ENCODE measurements at regions not wholly inside any gene's neighbourhood (a gene's known extent, or its start where the extent isn't known, plus 50 kb on each side); places are given as distances from the start of the nearest gene placed in this dataset.

GRCh38 chr1:164369698-164370365 is 189.2 kb upstream of the PBX1 start:
- Histone ChIP-seq H3K4me3 (no peak overlapping the region), H3K27ac (no peak overlapping the region), H3K27me3 (no peaks in the 10 kb centered on the region), H3K9me3 (peaks cover 0 to 8% (median 2%) of the 10 kb centered on the region in 4 donors), H3K4me1 (no peaks in the 10 kb centered on the region), H3K36me3 (no peaks in the 10 kb centered on the region)
- 50 to 65% methylated on average over 4 of the region's 4 CpGs for WGBS, 2 donors
- ATAC-seq (ENCODE audit: low FRiP score in 2 of 2) (no peak), DNase-seq (no peak)
- TF ChIP-seq POLR2AphosphoS5 (IDR thresholded peaks at IDR 0.05) (no peak), POLR2A (IDR thresholded peaks at IDR 0.05) (no peak), EP300 (IDR thresholded peaks at IDR 0.05) (no peak), CTCF (IDR thresholded peaks at IDR 0.05) (no peak)

DNA sequence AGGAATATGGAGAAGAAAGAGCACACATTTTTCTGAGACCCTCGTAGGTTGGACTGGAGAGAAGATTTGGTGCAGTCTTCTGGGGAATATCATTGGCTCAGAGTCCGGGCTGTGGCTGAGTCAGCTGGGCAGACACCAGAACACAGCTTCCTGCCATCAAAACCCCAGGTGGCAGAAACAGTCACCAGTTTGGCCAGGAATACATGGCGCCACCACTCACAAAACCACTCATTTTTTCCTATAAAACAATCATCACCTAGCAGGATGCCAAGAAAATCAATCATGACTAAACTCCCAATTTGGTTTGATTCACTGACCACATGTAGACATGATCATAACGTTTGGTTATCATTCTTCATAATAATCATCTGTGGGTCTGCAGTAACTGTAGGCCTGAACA is 178.1 kb upstream of the PBX1 start:
- H3K4me1 ChIP-seq = no peaks in the 10 kb centered on the region
- no peaks in the 10 kb centered on the region for H3K9me3 ChIP-seq
- H3K27me3 ChIP-seq = no peaks in the 10 kb centered on the region
- 30 to 49% methylated on average over 4 of the region's 4 CpGs for WGBS, 2 donors
- TF ChIP-seq EP300 (IDR thresholded peaks at IDR 0.05) = no peak
- no peak for TF ChIP-seq CTCF (IDR thresholded peaks at IDR 0.05)
- TF ChIP-seq POLR2AphosphoS5 (IDR thresholded peaks at IDR 0.05) = no peak
- no peak for TF ChIP-seq POLR2A (IDR thresholded peaks at IDR 0.05)
- no peaks in the 10 kb centered on the region for H3K36me3 ChIP-seq
- H3K27ac ChIP-seq = no peak overlapping the region
- ATAC-seq (ENCODE audit: low FRiP score in 2 of 2) (peak in 1 of 2 donors; percentile 61), DNase-seq (no peak)
- no peak overlapping the region for H3K4me3 ChIP-seq

DNA sequence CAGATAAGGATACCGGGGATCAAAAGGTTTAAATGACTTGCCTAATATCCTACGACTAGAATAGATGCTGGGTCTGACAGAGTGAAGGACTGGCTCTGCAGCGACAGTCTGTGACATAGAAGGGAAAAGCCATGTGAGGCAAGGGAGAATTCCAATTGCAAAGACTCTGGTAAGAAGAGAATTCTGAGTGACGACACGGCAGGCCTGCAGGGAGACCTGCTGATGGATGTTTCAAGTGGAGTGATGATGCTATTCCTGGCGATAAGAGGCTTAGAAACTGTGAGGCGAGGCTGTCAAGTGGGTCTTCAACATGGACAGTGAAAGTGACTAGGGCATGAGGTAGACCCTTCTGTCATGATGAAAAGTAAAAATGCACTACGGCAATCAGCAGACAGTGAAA is 176.6 kb upstream of the PBX1 start:
- WGBS, 2 donors = 68 to 75% methylated on average over 8 of the region's 8 CpGs
- DNase-seq (no peak), ATAC-seq (ENCODE audit: low FRiP score in 2 of 2) (no peak)
- Histone ChIP-seq H3K4me3 (no peak overlapping the region), H3K27ac (no peak overlapping the region), H3K36me3 (no peaks in the 10 kb centered on the region), H3K9me3 (no peaks in the 10 kb centered on the region), H3K4me1 (no peaks in the 10 kb centered on the region), H3K27me3 (no peaks in the 10 kb centered on the region)
- no peak for TF ChIP-seq POLR2A (IDR thresholded peaks at IDR 0.05)
- no peak for TF ChIP-seq EP300 (IDR thresholded peaks at IDR 0.05)
- TF ChIP-seq CTCF (IDR thresholded peaks at IDR 0.05) = no peak
- no peak for TF ChIP-seq POLR2AphosphoS5 (IDR thresholded peaks at IDR 0.05)

GRCh38 chr1:164384262-164384661 is 174.7 kb upstream of the PBX1 start:
- Histone ChIP-seq H3K27me3 (no peaks in the 10 kb centered on the region), H3K36me3 (no peaks in the 10 kb centered on the region), H3K4me3 (no peak overlapping the region), H3K9me3 (no peaks in the 10 kb centered on the region), H3K27ac (no peak overlapping the region), H3K4me1 (no peaks in the 10 kb centered on the region)
- ATAC-seq (ENCODE audit: low FRiP score in 2 of 2) (no peak), DNase-seq (no peak)
- 87 to 88% methylated on average over 3 of the region's 3 CpGs for WGBS, 2 donors
- TF ChIP-seq CTCF (IDR thresholded peaks at IDR 0.05) = no peak
- no peak for TF ChIP-seq POLR2A (IDR thresholded peaks at IDR 0.05)
- TF ChIP-seq EP300 (IDR thresholded peaks at IDR 0.05) = no peak
- TF ChIP-seq POLR2AphosphoS5 (IDR thresholded peaks at IDR 0.05) = no peak

All from upper lobe of left lung (tissue), 6 donors.